ENCODE measurements at regions not wholly inside any gene's neighbourhood (a gene's known extent, or its start where the extent isn't known, plus 50 kb on each side); places are given as distances from the start of the nearest gene placed in this dataset.
"Not testable (repeated sequence)": the region's sequence is repeated elsewhere in the genome, so short reads cannot be mapped to it uniquely, and the experiment has no call there.

DNA sequence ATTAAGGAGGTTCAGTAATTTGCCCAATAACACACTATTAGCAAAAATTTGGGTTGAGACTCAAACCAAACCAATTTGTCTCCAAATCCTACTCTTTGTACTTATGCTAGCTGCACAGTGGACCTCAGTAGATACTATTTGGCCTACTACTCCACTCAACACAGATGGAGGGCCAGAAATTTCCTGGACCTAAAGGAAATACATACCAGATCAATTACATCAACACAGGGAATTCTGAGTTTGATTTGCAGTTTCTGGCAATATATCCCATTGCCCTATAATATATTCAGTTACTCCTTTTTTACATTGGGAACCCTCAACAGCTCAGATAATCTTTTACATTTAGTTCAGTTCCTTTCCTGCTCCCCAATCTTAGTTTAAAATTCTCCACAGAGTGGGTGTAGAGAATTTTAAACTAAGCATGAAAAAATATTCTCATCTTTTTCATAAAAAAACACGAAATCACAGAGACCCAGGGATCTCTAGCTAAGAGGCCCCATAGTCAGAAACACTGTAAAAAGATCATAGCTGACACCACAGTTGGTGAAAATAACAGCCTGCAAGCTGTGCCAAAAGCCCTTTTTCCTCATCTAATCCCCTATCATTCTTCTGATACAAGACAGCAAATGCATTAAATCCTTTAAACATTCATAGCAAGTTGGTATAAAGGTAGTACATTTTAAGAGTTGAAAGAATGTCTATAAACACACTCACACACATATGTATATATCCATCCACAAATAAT is 317.7 kb upstream of the ESRRG start:
- Histone ChIP-seq H3K27ac (no peak overlapping the region), H3F3A (ENCODE audit: insufficient read depth) (no peaks in the 10 kb centered on the region), H4K20me1 (ENCODE audit: insufficient read depth) (no peaks in the 10 kb centered on the region), H3K9me2 (ENCODE audit: insufficient read depth) (no peaks in the 10 kb centered on the region), H3K4me1 (ENCODE audit: insufficient read depth) (no peaks in the 10 kb centered on the region), H3K79me2 (ENCODE audit: insufficient read depth) (no peaks in the 10 kb centered on the region), H3K4me2 (ENCODE audit: unreplicated experiment) (no peak overlapping the region), H3K4me3 (no peak overlapping the region), H3K9me3 (ENCODE audit: low read depth) (no peaks in the 10 kb centered on the region), H3K9ac (no peak overlapping the region), H3K27me3 (replicated peaks; ENCODE audit: insufficient read depth) (no peaks in the 10 kb centered on the region), H2AFZ (no peak overlapping the region), H3K36me3 (ENCODE audit: low read depth) (no peaks in the 10 kb centered on the region)
- in situ Hi-C loops (cut with MboI): no loop called here
- 25 to 35% methylated on average over 1 of the region's 1 CpG for WGBS, 2 experiments (ENCODE audit: low coverage in 1 of 2, low lambda C conversion rate in 2 of 2, missing lambda C conversion rate in 2 of 2)
- DNase-seq: no peak
- TF ChIP-seq EZH2phosphoT487 (IDR thresholded peaks at IDR 0.05; ENCODE audit: insufficient read depth, low read depth) (no peak), EZH2 (IDR thresholded peaks at IDR 0.05; ENCODE audit: insufficient read depth, poor library complexity, severe bottlenecking) (no peak)

DNA sequence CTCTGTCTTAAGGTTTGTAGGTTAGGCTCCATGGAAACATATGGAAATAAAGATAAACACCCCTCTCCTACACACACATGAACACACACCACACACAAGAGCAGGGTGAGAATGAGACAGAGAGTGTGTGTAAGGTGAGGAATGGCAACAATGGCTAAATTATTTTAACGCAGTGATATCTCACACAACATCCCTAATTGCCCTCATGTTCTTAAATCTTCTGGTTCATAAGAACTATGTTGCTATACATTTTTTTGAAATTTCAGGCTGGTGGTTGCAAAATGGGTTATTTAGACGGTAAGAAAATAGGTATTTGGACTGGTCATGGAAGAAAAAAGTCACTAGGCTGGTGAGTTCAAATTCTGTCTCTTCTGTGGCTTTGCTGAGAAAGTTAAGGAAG is 316.7 kb upstream of the ESRRG start:
- Histone ChIP-seq H3K4me2 (ENCODE audit: unreplicated experiment) (no peak overlapping the region), H3K36me3 (ENCODE audit: low read depth) (no peaks in the 10 kb centered on the region), H3K9me3 (ENCODE audit: low read depth) (no peaks in the 10 kb centered on the region), H3K27ac (no peak overlapping the region), H3K79me2 (ENCODE audit: insufficient read depth) (no peaks in the 10 kb centered on the region), H4K20me1 (ENCODE audit: insufficient read depth) (no peaks in the 10 kb centered on the region), H3K27me3 (replicated peaks; ENCODE audit: insufficient read depth) (no peaks in the 10 kb centered on the region), H3F3A (ENCODE audit: insufficient read depth) (no peaks in the 10 kb centered on the region), H3K4me3 (no peak overlapping the region), H3K9ac (no peak overlapping the region), H3K4me1 (ENCODE audit: insufficient read depth) (no peaks in the 10 kb centered on the region), H2AFZ (no peak overlapping the region), H3K9me2 (ENCODE audit: insufficient read depth) (no peaks in the 10 kb centered on the region)
- in situ Hi-C loops (cut with MboI): no loop called here
- no peak for TF ChIP-seq EZH2phosphoT487 (IDR thresholded peaks at IDR 0.05; ENCODE audit: insufficient read depth, low read depth)
- TF ChIP-seq EZH2 (IDR thresholded peaks at IDR 0.05; ENCODE audit: insufficient read depth, poor library complexity, severe bottlenecking): no peak
- WGBS, 2 experiments (ENCODE audit: low coverage in 1 of 2, low lambda C conversion rate in 2 of 2, missing lambda C conversion rate in 2 of 2): 29 to 45% methylated on average over 2 of the region's 2 CpGs
- DNase-seq: no peak

DNA sequence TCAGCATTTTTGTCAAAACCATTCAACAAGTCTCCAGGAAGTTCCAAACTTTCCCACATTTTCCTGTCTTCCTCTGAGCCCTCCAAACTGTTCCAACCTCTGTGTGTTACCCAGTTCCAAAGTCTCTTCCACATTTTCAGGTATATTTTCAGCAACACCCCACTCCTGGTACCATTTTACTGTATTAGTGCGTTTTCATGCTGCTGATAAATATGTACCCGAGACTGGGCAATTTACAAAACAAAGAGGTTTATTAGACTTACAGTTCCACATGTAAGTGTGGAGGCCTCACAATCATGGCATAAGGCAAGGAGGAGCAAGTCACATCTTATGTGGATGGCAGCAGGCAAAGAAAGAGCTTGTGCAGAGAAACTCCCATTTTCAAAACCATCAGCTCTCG is 315.9 kb upstream of the ESRRG start:
- H3K4me1 ChIP-seq (ENCODE audit: insufficient read depth); H3K79me2 ChIP-seq (ENCODE audit: insufficient read depth); H3K9ac ChIP-seq; H3K9me2 ChIP-seq (ENCODE audit: insufficient read depth); H3K4me3 ChIP-seq; H3K27me3 ChIP-seq (replicated peaks; ENCODE audit: insufficient read depth); in situ Hi-C loops (cut with MboI); H3K4me2 ChIP-seq (ENCODE audit: unreplicated experiment); H3K36me3 ChIP-seq (ENCODE audit: low read depth); H4K20me1 ChIP-seq (ENCODE audit: insufficient read depth); H3K9me3 ChIP-seq (ENCODE audit: low read depth); DNase-seq; H3F3A ChIP-seq (ENCODE audit: insufficient read depth); H3K27ac ChIP-seq; H2AFZ ChIP-seq: not testable (repeated sequence)
- 19 to 30% methylated on average over 3 of the region's 3 CpGs for WGBS, 2 experiments (ENCODE audit: low coverage in 1 of 2, low lambda C conversion rate in 2 of 2, missing lambda C conversion rate in 2 of 2)

DNA sequence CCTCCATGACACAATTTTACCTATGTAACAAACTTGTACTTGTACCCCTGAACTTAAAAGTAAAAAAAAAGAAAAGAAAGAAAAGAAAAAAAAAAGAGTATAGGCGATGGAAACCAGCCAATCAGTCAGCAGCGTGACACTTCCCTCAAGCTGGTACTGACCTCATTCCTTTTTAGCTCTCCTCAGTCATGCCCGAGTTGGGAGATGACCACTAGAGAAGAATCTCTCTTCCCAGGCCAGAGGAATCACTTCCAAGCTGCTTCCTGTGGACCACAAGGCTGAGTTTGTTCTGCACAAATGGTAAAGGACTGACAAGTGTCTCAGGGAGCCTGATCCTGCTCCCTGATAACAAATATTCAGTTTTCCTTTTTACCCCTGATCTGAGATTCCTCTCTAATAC is 313.5 kb upstream of the ESRRG start:
- no peak overlapping the region for H3K9ac ChIP-seq
- H4K20me1 ChIP-seq (ENCODE audit: insufficient read depth): no peaks in the 10 kb centered on the region
- no peak overlapping the region for H3K27ac ChIP-seq
- no peaks in the 10 kb centered on the region for H3K36me3 ChIP-seq (ENCODE audit: low read depth)
- WGBS, 2 experiments (ENCODE audit: low coverage in 1 of 2, low lambda C conversion rate in 2 of 2, missing lambda C conversion rate in 2 of 2): 19 to 28% methylated on average over 3 of the region's 3 CpGs
- no peak overlapping the region for H3K4me3 ChIP-seq
- no peaks in the 10 kb centered on the region; the same call in 1 of the 2 replicates for H3K27me3 ChIP-seq (replicated peaks; ENCODE audit: insufficient read depth)
- H3K4me2 ChIP-seq (ENCODE audit: unreplicated experiment): no peak overlapping the region
- no peak for DNase-seq
- H3K4me1 ChIP-seq (ENCODE audit: insufficient read depth): no peaks in the 10 kb centered on the region
- no peaks in the 10 kb centered on the region for H3K9me3 ChIP-seq (ENCODE audit: low read depth)
- H3K9me2 ChIP-seq (ENCODE audit: insufficient read depth): no peaks in the 10 kb centered on the region
- no peaks in the 10 kb centered on the region for H3K79me2 ChIP-seq (ENCODE audit: insufficient read depth)
- no peaks in the 10 kb centered on the region for H3F3A ChIP-seq (ENCODE audit: insufficient read depth)
- TF ChIP-seq EZH2 (IDR thresholded peaks at IDR 0.05; ENCODE audit: insufficient read depth, poor library complexity, severe bottlenecking) (no peak), EZH2phosphoT487 (IDR thresholded peaks at IDR 0.05; ENCODE audit: insufficient read depth, low read depth) (no peak)
- H2AFZ ChIP-seq: no peak overlapping the region
- in situ Hi-C loops (cut with MboI): no loop called here

Measured in GM23248 (cell line).